A549 (cell line): ENCODE measurements at regions not wholly inside any gene's neighbourhood (a gene's known extent, or its start where the extent isn't known, plus 50 kb on each side); places are given as distances from the start of the nearest gene placed in this dataset.

Experiments used
- ATAC-seq, 2 experiments: fragments of 200-7000 bp in 1 of 2; fragments of >200 bp in 1 of 2; cut with Nextera tagmentation in 1 of 2; cut with Tn5 transposase in 1 of 2; 3 replicates each; pipeline versions ENCODE4 v1.8.0 to v1.9.1; 2018 to 2020; ENCODE audit warnings: mild to moderate bottlenecking in 1 of 2, moderate library complexity in 1 of 2
- CTCF ChIA-PET: fragments of 300-600 bp; sonication (Branson Sonifier 250); formaldehyde crosslinking; extraction: SDS; loops from one replicate; lab custom pipeline; 2021; ENCODE audit warnings: antibody characterized with exemption, inconsistent platforms; lab: Yijun Ruan, JAX
- POLR2A ChIA-PET: fragments of 350-600 bp; formaldehyde crosslinking; extraction: SDS; loops from one replicate; lab custom pipeline; 2021; ENCODE audit warnings: antibody characterized with exemption, inconsistent platforms; lab: Yijun Ruan, JAX
- DNase-seq, 2 experiments: peaks; one replicate each; pipeline versions ENCODE4 v3.0.0 to v3.0.0-alpha.2; 2011 to 2016; ENCODE audit warnings: low read depth in 1 of 2, low spot score in 1 of 2
- FAIRE-seq: peaks from 2 replicates; lab custom pipeline; 2011; peaks lifted over from hg19 to GRCh38; lab: Jason Lieb, UNC
- H3K27ac ChIP-seq, 2 experiments: fragments of >200 bp; sonication (Bioruptor Twin); formaldehyde crosslinking; 3 replicates each; pipeline ENCODE4 v1.5.1; 2016 to 2017
- H3K4me1 ChIP-seq: fragments of >200 bp; sonication (Bioruptor Twin); formaldehyde crosslinking; 3 replicates; pipeline ENCODE4 v1.6.1; 2016
- H3K4me2 ChIP-seq: fragments of >200 bp; sonication (Bioruptor Twin); formaldehyde crosslinking; 3 replicates; pipeline ENCODE4 v1.6.1; 2016
- H3K4me3 ChIP-seq: fragments of >200 bp; sonication (Bioruptor Twin); formaldehyde crosslinking; 3 replicates; pipeline ENCODE4 v1.5.1; 2016
- H3K9me3 ChIP-seq: fragments of >200 bp; sonication (Bioruptor Twin); formaldehyde crosslinking; 3 replicates; pipeline ENCODE4 v1.6.1; 2016
- CBX8 ChIP-seq: fragments of 200-600 bp; sonication (generic); IDR thresholded peaks from 2 replicates; pipeline ENCODE4 v1.6.1; 2016
- CEBPB ChIP-seq, 2 experiments: fragments of >200 bp in 1 of 2; sonication (Bioruptor Twin) in 1 of 2; formaldehyde crosslinking in 1 of 2; IDR thresholded peaks; 2 replicates each; pipeline ENCODE4 v1.6.1; 2012 to 2016
- E2F6 ChIP-seq: IDR thresholded peaks from 2 replicates; pipeline ENCODE4 v1.6.1; 2012; ENCODE audit warnings: low read depth, borderline replicate concordance
- EP300 ChIP-seq, 2 experiments: fragments of >200 bp; sonication (Bioruptor Twin); formaldehyde crosslinking; IDR thresholded peaks; 2 replicates in 1 of 2; 3 replicates in 1 of 2; pipeline ENCODE4 v1.6.1; 2016 to 2017
- FOSB ChIP-seq: fragments of 250-450 bp; sonication (Bioruptor Pico); IDR thresholded peaks from 2 replicates; pipeline ENCODE4 v1.5.0; 2020; ENCODE audit warnings: mild to moderate bottlenecking, moderate library complexity
- HDAC2 ChIP-seq: fragments of 200-600 bp; sonication (generic); IDR thresholded peaks from 2 replicates; pipeline ENCODE4 v1.6.1; 2016
- HOXB5 ChIP-seq: fragments of 250-450 bp; sonication (Bioruptor Pico); IDR thresholded peaks from 2 replicates; pipeline ENCODE4 v1.5.0; 2020; ENCODE audit warnings: mild to moderate bottlenecking, moderate library complexity
- JUN ChIP-seq, 2 experiments: fragments of >200 bp; sonication (Bioruptor Twin); formaldehyde crosslinking; IDR thresholded peaks; 2 replicates in 1 of 2; 3 replicates in 1 of 2; pipeline ENCODE4 v1.6.1; 2016 to 2017
- JUNB ChIP-seq: fragments of >200 bp; sonication (Bioruptor Twin); formaldehyde crosslinking; IDR thresholded peaks from 2 replicates; pipeline ENCODE4 v1.6.1; 2016
- MAFK ChIP-seq: fragments of 450-650 bp; IDR thresholded peaks from 2 replicates; pipeline ENCODE4 v1.6.1; 2014; ENCODE audit not compliant: partially characterized antibody
- MAX ChIP-seq: IDR thresholded peaks from 2 replicates; pipeline ENCODE4 v1.6.1; 2012
- NR3C1 ChIP-seq: fragments of >200 bp; sonication (Bioruptor Twin); formaldehyde crosslinking; IDR thresholded peaks from 3 replicates; pipeline ENCODE4 v1.6.1; 2017
- PBX3 ChIP-seq: IDR thresholded peaks from 2 replicates; pipeline ENCODE4 v1.6.1; 2012
- PHF8 ChIP-seq: fragments of 200-600 bp; sonication (generic); IDR thresholded peaks from 2 replicates; pipeline ENCODE4 v1.6.1; 2016; ENCODE audit warnings: low read depth, mild to moderate bottlenecking, antibody characterized with exemption, moderate library complexity, borderline replicate concordance
- POLR2A ChIP-seq: IDR thresholded peaks from 2 replicates; pipeline ENCODE4 v1.6.1; 2012; ENCODE audit warnings: mild to moderate bottlenecking, low read length
- POLR2AphosphoS2 ChIP-seq: conservative IDR thresholded peaks from 2 replicates; pipeline ENCODE4 v1.6.1; 2012; ENCODE audit warnings: low read length, improper control_type of control experiment, inconsistent platforms
- RARB ChIP-seq: fragments of 250-450 bp; sonication (Bioruptor Pico); IDR thresholded peaks from 2 replicates; pipeline ENCODE4 v1.8.0; 2021; ENCODE audit warnings: mild to moderate bottlenecking, moderate library complexity
- RFX5 ChIP-seq: fragments of 450-650 bp; IDR thresholded peaks from 2 replicates; pipeline ENCODE4 v1.7.1; 2014; ENCODE audit warnings: antibody characterized with exemption, mild to moderate bottlenecking, moderate library complexity
- SMC3 ChIP-seq: fragments of >200 bp; sonication (Bioruptor Twin); formaldehyde crosslinking; IDR thresholded peaks from 3 replicates; pipeline ENCODE4 v1.6.1; 2018; ENCODE audit warnings: inconsistent platforms
- TFCP2L1 ChIP-seq: fragments of 250-450 bp; sonication (Bioruptor Pico); IDR thresholded peaks from 2 replicates; pipeline ENCODE4 v1.5.0; 2021; ENCODE audit warnings: mild to moderate bottlenecking
- ZNF302 ChIP-seq: fragments of 250-450 bp; sonication (Bioruptor Pico); IDR thresholded peaks from 2 replicates; pipeline ENCODE4 v1.9.0; 2021; ENCODE audit warnings: inconsistent platforms, mild to moderate bottlenecking, moderate library complexity
- WGBS: methylation state at CpG from one replicate; pipeline ENCODE4 v1.1.6; 2017; ENCODE audit errors: missing lambda C conversion rate; 5-methylcytosine and 5-hydroxymethylcytosine counted together
- TF ChIP-seq, protein P1 (sequence below): fragments of 250-450 bp; sonication (Bioruptor Pico); IDR thresholded peaks from 2 replicates; pipeline ENCODE4 v1.5.0; 2021; ENCODE audit warnings: mild to moderate bottlenecking, moderate library complexity, borderline replicate concordance
- TF ChIP-seq, protein P2 (sequence below): fragments of 200-600 bp; sonication (generic); IDR thresholded peaks from 2 replicates; pipeline ENCODE4 v1.6.1; 2016; ENCODE audit warnings: antibody characterized with exemption, mild to moderate bottlenecking, moderate library complexity

- no peak overlapping the region for H3K4me2 ChIP-seq
- DNase-seq (no peak), FAIRE-seq (no peak), ATAC-seq (no peak)
- POLR2A ChIA-PET, result no interaction called here
- no peak for TF ChIP-seq RFX5
- TF ChIP-seq, protein P1, sequence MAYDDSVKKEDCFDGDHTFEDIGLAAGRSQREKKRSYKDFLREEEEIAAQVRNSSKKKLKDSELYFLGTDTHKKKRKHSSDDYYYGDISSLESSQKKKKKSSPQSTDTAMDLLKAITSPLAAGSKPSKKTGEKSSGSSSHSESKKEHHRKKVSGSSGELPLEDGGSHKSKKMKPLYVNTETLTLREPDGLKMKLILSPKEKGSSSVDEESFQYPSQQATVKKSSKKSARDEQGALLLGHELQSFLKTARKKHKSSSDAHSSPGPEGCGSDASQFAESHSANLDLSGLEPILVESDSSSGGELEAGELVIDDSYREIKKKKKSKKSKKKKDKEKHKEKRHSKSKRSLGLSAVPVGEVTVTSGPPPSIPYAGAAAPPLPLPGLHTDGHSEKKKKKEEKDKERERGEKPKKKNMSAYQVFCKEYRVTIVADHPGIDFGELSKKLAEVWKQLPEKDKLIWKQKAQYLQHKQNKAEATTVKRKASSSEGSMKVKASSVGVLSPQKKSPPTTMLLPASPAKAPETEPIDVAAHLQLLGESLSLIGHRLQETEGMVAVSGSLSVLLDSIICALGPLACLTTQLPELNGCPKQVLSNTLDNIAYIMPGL (CRISPR knock-in tag), result no peak
- TF ChIP-seq CBX8, result no peak
- no peak overlapping the region for H3K27ac ChIP-seq
- no peak overlapping the region for H3K4me3 ChIP-seq
- H3K4me1 ChIP-seq, result no peaks in the 10 kb centered on the region
- CTCF ChIA-PET, result no interaction called here
- H3K9me3 ChIP-seq, result no peaks in the 10 kb centered on the region
- WGBS, result 40% methylated on average over 3 of the region's 3 CpGs
Observed at GRCh38 chr13:65488606-65489005, 1741.5 kb downstream of the PCDH9 start.

DNA sequence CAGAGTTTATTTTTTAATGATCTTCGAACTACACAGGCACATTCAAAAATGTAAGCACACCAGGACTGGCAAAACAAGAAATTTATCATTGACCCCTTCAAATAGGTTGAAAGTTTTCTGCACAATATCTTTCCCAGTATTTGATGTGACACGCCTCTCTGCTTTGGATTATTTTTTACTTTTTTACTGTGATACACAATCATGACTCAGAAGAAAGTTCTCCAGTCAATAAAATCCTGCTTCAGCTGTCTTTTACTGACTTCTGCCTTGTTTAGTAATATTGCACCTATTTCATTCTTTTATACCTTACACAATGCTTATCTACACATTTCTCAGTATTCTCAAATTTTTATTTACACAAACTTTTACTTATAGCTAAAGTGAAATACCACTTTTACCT lies 1750.4 kb downstream of the PCDH9 start:
- Histone ChIP-seq H3K27ac (no peak overlapping the region), H3K4me2 (no peak overlapping the region), H3K4me3 (no peak overlapping the region), H3K4me1 (no peaks in the 10 kb centered on the region), H3K9me3 (no peaks in the 10 kb centered on the region)
- TF ChIP-seq PHF8, result no peak
- no peak for TF ChIP-seq MAFK
- no peak for TF ChIP-seq JUN (IDR thresholded peaks at IDR 0.05)
- no peak for TF ChIP-seq PBX3
- no peak for TF ChIP-seq MAX
- TF ChIP-seq POLR2AphosphoS2, result no peak
- no peak for TF ChIP-seq EP300 (IDR thresholded peaks at IDR 0.05)
- TF ChIP-seq HDAC2, result no peak
- POLR2A ChIA-PET, result no interaction called here
- ATAC-seq (no peak), FAIRE-seq (no peak), DNase-seq (no peak)
- WGBS, result 29% methylated on average over 2 of the region's 2 CpGs
- CTCF ChIA-PET, result no interaction called here

DNA sequence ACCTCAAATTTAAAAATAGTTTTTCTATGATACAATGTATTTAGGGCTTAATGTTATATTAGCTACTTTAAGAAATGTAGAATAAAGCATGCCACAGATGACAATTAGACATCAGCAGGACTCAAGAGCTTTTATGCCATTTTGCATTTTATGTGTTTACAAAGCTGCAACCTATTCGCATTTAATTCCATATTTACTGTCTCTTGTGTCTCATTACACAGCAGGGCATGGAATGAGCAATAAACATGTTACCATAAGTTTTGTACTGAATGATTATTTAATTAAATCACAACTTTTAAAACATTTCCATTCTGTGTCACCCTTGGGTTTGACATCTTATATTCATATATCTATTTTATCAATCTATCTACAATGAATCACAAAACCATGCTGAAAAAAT lies 1756.9 kb downstream of the PCDH9 start:
- ATAC-seq (no peak), FAIRE-seq (no peak), DNase-seq (no peak)
- ChIA-PET CTCF (no interaction called here), POLR2A (no interaction called here)
- Histone ChIP-seq H3K4me2 (no peak overlapping the region), H3K4me3 (no peak overlapping the region), H3K27ac (no peak overlapping the region), H3K4me1 (no peaks in the 10 kb centered on the region), H3K9me3 (no peaks in the 10 kb centered on the region)
- TF ChIP-seq E2F6 (no peak), NR3C1 (no peak), POLR2A (no peak), ZNF302 (no peak), RARB (no peak), FOSB (no peak), HOXB5 (CRISPR knock-in tag) (no peak), CEBPB (IDR thresholded peaks at IDR 0.05) (no peak), JUNB (no peak), TFCP2L1 (no peak), SMC3 (no peak)
- TF ChIP-seq, protein P2, sequence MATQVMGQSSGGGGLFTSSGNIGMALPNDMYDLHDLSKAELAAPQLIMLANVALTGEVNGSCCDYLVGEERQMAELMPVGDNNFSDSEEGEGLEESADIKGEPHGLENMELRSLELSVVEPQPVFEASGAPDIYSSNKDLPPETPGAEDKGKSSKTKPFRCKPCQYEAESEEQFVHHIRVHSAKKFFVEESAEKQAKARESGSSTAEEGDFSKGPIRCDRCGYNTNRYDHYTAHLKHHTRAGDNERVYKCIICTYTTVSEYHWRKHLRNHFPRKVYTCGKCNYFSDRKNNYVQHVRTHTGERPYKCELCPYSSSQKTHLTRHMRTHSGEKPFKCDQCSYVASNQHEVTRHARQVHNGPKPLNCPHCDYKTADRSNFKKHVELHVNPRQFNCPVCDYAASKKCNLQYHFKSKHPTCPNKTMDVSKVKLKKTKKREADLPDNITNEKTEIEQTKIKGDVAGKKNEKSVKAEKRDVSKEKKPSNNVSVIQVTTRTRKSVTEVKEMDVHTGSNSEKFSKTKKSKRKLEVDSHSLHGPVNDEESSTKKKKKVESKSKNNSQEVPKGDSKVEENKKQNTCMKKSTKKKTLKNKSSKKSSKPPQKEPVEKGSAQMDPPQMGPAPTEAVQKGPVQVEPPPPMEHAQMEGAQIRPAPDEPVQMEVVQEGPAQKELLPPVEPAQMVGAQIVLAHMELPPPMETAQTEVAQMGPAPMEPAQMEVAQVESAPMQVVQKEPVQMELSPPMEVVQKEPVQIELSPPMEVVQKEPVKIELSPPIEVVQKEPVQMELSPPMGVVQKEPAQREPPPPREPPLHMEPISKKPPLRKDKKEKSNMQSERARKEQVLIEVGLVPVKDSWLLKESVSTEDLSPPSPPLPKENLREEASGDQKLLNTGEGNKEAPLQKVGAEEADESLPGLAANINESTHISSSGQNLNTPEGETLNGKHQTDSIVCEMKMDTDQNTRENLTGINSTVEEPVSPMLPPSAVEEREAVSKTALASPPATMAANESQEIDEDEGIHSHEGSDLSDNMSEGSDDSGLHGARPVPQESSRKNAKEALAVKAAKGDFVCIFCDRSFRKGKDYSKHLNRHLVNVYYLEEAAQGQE, result no peak
- WGBS, result 80% methylated on average over 1 of the region's 1 CpG
